Stimulated activated CD4-positive, alpha-beta T cell treated with anti-CD3 and anti-CD28 coated beads, Interleukin-12 subunit alpha, Interleukin-12 subunit beta, amount 100 ng/mL, for 4 hours (primary cell): ENCODE measurements at regions not wholly inside any gene's neighbourhood (a gene's known extent, or its start where the extent isn't known, plus 50 kb on each side); places are given as distances from the start of the nearest gene placed in this dataset.

ENCODE experiments used
- DNase-seq: peaks from one replicate; pipeline ENCODE4 v3.0.0-alpha.2; 2020

DNA sequence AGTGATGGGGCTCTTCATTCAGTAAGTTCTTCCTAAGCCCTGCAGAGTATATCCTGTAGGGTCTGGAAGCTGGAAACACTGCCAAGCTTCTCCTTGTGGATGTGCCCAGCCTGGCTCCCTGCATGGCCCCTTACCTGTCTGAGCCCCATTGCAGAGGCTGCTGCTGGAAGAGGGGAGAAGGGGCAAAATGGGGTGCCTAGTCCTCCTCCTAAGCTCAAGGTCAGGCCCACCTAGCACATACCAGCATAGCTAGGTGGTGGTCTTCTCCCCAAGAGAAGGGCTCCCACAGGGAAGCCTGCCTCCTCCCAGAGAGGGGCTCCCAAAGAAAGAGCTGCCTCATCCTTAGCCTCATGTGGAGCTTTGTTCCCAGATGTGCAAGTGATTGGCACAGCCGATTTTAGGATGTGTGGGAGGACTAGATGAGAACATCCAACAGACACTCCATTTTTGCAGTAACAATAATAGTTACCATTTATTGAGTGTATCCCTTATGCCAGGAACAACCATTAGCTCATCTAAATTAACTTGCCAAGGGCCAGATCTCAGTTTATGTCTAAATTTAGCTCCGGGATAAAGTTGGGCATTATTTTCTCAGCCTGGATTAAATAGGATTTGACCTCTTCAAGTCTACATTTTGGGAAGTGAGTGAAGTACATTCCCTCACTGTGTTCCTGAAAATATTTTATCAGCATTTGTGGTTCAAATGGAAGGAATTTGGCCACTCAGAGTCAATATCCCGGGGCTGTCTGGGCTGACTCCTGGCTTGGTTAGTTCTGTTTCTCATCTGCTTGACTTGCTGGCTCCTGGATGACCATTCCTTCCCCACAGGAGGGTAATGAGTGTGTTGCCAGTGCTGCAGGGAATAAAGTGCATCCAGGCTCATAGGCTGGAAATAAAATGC is 291.1 kb upstream of the ROPN1 start:
- no peak for DNase-seq

DNA sequence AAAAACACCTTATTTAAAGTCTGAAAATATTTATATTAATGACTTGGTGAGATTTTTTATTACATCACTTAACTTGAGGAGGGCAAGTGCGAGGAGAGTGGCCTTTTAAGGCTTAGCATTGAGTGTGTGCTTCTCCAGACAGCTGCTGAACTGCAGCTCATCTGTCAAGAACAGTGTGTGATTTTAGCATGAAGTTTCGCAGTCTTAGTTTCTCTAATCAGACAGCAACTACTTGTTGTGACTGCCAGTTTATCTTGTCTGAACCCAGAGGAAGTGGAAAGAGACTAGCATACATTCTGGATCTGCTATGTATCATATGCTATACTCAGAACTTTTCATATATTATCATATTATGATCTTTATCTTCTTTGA is 291.7 kb upstream of the ROPN1 start:
- DNase-seq, result no peak

DNA sequence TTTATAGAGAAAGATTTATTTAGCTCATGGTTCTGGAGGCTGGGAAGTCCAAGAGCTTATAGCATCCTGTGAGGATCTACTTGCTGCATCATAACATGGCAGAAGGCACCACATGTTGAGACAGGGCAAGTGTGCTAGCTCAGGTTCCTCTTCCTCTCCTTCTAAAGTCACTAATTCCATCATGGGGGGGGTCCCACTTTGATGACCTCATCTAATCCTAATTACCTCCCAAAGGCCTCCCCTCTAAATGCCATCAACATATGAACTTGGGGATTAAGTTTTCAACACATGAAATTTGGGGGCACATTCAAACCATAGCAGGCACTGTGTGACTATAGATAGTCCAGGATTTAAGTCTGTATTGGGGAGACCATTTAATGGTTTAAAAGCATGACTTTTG is 297.1 kb upstream of the ROPN1 start:
- DNase-seq, result no peak

- no peak for DNase-seq
Measured at GRCh38 chr3:124291008-124291407, 299.1 kb upstream of the ROPN1 start.

- DNase-seq, result no peak
Measured at GRCh38 chr3:124292329-124292728, 300.4 kb upstream of the ROPN1 start.

DNA sequence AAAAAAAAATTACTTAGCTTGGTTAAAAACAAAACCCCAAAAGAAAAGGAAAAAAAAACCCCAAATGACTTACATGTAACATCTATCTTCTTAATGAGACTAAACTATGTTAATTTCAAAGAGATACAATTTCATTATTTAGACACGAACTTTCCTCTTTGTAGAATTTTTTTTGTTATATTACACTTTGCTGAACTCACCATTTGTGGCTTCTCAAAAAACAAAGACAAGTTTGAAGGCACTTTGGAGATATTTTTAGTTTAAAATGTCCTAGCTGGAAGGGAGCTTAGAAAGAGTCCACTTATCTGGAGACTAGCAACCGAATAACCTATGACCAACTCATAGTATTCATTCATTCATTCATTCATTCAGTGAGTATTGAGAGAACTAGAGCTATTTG is 301.7 kb upstream of the ROPN1 start:
- DNase-seq, result no peak

DNA sequence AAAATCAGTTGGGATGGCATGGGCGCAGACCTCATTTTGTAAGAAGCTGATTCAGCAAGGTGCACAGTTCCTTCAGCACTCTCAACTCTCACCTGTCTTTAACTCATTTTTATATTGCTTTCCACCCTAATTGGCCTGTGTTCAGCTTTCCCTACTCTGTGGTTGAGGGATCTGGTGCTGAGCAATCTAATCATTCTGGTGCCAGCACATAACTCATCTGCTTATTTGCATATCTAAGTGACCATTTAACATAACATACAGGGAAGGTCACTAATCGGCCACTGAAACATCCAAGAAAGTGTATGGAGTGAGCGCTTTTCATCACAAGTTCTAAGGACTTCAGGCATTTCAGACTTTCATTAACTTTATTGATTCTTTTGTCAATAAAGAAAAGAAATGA is 303.4 kb upstream of the ROPN1 start:
- DNase-seq, result no peak

DNA sequence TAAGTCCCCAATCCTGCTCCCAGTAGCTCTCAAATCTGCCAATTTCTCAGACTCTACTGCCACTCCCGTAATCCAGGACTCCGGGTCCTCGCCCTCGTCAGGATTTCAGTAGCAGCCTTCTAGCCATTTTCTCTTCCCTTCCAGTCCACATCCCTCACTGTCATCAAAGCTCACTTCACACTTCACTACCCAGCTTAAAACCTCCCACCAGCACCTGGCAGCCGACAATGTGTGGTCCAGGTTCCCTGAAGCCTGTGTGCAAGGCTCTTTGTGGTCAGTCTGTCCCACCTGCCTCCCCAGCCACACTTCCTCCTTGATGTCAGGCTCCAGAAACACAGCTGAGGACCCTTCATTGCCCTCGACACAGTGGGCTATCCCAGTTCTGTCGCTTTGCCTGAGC is 304.5 kb upstream of the ROPN1 start:
- DNase-seq, result no peak

- no peak for DNase-seq
Measured at GRCh38 chr3:124297062-124297980, 305.4 kb upstream of the ROPN1 start.

- DNase-seq, result no peak
Measured at GRCh38 chr3:124298301-124298700, 306.4 kb upstream of the ROPN1 start.

DNA sequence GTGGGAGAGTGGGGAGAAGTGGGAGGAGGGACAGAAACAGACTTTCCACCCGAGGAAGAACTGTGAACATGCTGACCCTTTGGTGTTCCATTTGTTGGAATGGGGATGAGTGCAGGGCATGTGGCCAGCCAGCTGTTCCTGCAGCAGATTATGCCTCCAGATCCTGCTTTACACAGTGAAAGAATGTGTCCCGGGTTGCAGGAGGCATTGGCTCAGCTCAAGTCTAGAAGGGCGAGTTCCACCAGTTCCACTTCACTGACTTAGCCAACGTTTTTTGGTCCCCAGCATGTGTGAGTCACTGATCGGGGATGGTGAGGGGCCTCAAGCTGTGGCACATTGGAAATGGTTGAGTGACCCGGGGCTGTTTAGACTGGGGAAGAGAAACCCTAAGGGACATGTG is 307.0 kb upstream of the ROPN1 start:
- DNase-seq, result no peak

DNA sequence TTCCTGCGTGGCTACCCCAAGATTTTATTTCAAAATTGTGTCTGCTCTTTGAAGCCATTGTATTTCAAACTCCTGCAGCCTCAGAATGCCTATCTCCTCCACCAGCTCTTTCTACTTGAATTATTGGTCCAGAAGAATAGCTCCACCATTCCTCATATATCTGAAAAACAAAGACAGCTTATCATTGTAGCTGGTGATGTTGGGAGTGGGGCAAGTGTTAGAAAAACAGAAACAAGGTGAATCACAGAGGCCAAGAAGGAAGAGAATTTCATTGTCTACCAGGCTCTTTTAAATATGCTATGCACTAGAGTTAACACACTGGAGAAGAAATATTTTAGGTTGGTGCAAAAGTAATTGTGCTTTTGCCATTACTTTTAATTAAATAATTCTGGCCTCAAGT is 307.9 kb upstream of the ROPN1 start:
- no peak for DNase-seq

- DNase-seq, result no peak
Measured at GRCh38 chr3:124300416-124300815, 308.5 kb upstream of the ROPN1 start.

DNA sequence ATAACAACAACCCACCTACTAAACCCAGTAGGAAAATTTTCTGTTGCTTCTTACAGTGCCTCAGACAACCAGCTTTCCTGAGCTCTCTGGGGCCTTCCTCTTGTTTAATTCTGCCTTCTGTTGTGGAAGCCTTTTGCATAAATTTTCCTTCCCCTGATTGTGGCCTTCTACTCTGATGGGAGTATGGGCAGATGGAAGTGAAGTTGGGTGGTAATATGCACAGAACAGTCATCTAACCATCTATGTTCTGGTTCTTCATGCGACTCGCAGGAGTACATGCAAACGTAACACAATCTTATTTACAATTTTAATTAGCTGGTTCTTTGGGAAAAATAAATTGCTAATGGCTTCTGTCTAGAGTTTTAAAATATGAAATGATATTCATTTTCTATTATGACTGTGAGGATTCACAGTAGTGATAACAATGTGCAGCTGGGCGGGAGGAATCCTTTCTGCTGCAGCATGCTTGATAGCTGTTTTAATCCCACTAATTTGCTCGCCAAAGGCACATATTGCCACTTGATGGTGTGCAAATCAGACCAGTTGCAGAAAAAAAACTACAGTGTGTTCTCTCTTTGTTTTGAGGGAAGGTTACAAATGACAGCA is 311.5 kb upstream of the ROPN1 start:
- no peak for DNase-seq

GRCh38 chr3:124306665-124307064 is 314.7 kb upstream of the ROPN1 start:
- no peak for DNase-seq

- DNase-seq, result no peak
Measured at GRCh38 chr3:124313621-124314020, 321.7 kb upstream of the ROPN1 start.

DNA sequence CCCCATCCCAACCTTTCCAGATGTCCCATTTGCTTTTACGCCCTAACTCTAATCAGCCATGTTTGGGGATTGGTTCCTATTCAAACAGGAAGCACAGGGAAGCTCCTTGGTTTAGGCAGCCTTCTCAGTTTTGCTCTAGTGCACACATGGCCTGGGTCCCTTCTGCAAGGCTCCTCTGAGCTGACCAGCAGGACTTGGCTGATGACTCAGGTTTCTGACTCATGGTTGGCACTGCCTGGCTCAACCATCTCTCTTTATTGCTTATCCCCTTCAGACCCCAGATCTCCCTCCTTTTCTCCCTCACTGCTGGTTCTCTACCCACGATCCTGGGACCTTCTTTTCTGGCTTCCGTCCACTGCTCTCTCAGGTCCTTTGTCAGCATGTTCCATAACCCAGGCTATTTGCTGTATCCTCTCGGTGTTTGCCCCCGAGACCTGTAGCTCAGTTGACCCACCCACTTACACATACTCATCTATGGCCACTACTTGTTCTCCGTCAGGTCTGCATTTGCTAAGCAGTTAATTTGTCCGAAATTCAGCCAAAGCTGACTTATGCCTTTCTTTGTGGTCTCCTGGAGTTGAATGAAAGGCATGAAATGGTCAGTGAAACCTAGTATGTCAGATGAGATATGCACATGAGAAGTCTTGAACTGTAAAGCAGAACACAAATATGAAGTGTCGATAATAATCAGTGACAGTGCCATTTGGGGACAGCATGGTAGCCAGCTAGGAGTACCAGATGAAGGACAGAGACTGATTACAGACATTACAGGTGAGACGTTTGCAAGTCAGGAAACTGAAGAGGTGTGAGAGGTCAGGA is 323.5 kb upstream of the ROPN1 start:
- DNase-seq, result no peak

DNA sequence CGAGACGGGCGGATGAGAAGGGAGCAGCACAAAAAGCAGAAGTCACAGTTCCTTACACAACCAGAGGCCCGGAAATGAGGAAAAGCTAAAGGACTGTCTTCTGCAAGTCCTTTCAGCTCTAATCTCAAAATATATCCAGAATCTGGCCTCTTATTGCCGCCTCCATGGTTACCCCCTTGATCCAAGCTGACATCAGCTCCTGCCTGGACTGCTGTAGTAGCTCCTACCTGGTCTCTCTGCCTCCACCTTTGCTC is 324.0 kb upstream of the ROPN1 start:
- DNase-seq, result no peak

- no peak for DNase-seq
Measured at GRCh38 chr3:124318014-124318413, 326.1 kb upstream of the ROPN1 start.

GRCh38 chr3:124318656-124319055 is 326.7 kb upstream of the ROPN1 start:
- DNase-seq, result no peak

DNA sequence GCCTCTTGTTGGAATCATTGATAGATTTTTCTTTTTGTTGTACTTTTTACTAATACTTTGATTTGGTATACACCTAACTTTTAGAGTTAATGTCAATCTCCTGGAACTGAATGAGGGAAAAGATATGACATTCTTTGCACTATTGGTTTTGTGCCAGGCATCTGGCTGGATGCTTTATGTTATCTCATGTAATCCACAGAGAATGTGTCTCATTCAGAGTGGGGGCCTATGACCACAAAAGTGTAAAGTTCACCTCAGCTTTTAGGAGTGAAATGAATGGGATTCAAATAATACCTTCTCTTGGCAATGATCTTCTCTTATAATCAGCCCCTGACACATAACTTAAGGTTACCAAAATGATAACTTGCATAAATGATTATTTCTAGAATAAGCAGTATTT is 329.1 kb upstream of the ROPN1 start:
- no peak for DNase-seq

- DNase-seq, result no peak
Measured at GRCh38 chr3:124322309-124322880, 330.5 kb upstream of the ROPN1 start.

DNA sequence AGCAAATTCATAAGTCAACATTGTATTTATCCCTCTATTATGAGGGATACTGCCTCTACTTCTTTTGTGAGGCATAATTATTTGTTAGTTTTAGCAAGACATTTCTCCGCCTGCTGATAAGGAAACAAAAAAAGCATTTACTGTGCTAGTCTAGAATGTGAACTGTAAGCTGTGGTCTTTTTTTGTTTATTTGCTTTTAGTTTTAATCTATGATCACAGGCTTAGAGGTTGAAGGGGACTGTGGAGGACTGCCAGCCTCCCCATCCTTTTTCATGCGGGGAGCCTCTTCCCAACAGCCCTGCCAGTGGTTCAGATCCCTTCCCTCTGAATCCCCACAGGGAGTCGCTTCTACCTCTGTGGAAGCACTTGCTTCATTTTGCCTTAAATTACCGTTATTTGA is 331.0 kb upstream of the ROPN1 start:
- DNase-seq, result no peak
